ENCODE measurements at regions not wholly inside any gene's neighbourhood (a gene's known extent, or its start where the extent isn't known, plus 50 kb on each side); places are given as distances from the start of the nearest gene placed in this dataset.
"Not testable (repeated sequence)": the region's sequence is repeated elsewhere in the genome, so short reads cannot be mapped to it uniquely, and the experiment has no call there.

DNA sequence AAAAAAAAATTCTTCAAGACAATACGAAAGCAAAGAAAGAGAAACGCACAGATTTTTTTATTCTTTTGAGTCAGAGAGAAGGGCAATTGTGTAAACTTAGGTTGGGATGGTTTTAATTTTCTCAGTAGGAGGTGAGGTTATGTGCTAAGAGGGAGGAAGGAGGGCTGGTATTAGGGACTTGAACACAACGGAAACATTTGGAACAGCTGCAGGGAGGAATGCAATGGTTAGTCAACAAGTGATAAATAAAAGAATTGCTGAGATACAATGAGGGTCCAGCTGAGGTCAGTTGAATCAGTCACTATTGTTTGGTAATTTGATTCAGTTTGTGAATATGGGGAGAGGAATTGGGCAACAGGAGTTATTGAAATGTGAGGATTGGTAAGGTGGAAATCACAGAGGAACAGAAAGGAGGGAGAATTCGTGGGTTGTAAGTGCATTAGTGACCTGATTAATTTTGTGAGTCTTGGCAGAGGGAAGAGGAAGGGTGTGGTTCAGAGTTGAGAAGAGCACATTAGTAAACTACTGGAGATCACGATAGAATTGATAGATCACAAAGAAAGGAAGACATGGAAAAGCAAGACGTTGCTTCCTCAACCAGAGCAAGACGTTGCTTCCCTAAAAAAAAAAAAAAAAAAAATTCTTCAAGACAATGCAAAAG, 499.5 kb upstream of the SPRY2 start:
- no peak for DNase-seq

DNA sequence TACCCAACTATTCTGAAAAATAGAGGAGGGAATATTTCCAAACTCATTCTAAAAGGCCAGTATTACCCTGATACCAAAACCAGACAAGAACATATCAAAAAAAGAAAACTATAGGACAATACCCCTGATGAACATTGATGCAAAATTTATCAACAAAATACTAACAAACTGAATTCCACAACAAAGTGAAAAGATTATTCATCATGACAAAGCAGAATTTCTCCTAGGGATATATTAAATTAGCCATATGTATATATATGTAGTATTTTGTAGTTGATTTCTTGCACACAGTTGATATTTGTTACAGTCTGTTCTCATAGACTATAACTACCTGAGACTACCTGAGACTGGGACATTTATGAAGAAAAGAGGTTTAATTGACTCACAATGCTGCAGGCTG, 495.0 kb upstream of the SPRY2 start:
- no peak for DNase-seq

DNA sequence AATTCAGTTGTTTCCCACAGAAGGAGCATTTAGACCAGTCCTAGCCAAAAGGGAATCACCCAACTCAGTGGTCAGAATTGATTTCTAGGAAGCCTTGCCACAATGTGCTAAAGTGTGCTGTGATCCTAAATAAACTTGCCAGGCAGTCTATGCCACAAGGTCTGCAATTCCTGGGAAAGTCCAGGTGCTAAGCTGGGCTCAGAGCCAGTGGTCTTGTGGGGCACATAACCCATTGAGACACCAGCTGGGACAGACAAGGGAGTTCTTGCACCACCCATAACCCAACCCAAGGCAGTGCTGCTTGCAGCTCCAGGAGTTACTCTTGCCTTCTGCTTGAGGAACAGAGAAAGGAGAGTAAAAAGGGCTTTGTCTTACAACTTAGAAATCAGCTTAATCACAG, 489.5 kb upstream of the SPRY2 start:
- DNase-seq, result no peak

DNA sequence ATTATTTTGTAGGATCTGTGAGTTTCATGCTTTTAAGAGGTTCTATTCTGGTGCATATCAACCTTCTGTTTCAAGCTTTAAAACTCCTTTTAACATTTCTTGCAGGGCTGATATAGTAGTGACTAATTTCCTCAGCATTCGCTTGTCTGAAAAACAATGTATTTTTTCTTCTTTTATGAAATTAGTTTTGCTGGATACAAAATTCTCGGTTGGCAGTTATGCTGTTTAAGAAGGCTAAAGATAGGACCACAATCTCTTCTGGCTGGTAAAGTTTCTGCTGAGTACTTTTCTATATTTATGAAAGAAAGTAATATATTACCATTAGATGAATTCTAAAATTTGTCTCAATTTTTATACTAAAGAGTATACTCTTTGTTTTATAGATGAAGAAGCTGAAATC, 487.8 kb upstream of the SPRY2 start:
- no peak for DNase-seq

DNA sequence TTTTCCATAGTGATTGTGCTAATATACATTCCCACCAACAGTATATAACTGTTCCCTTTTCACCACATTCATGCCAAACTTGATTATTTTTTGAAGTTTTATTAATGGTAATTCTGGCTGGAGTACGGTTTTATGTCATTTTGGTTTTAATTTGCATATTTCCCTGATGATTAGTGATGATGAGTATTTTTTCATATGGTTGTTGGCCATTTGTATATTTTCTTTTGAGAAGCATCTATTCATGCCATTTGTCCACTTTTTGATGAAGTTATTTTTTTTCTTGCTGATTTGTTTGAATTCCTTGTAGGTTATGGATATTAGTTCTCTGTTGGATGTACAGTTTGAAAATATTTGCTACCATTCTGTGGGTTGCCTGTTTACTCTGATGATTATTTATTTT, 484.4 kb upstream of the SPRY2 start:
- no peak for DNase-seq

DNA sequence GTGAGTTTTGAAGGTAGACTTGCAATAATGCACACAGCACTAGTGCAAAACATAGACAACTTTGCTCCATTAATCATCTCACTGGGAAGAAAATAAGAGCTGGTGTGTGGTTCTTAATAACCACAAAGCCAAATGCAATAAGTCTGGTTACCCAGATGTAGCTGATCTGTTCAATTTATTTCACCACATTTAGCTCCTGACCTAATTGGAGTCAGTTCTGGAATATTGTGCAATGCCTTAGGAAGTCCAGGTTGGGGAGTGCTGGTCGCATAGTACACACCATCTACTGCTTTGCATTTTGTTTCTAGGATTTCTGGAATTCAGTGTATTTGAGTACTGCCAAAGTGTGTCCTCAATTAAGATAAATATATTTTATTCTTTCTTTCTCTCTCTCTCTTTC, 483.3 kb upstream of the SPRY2 start:
- no peak for DNase-seq

DNA sequence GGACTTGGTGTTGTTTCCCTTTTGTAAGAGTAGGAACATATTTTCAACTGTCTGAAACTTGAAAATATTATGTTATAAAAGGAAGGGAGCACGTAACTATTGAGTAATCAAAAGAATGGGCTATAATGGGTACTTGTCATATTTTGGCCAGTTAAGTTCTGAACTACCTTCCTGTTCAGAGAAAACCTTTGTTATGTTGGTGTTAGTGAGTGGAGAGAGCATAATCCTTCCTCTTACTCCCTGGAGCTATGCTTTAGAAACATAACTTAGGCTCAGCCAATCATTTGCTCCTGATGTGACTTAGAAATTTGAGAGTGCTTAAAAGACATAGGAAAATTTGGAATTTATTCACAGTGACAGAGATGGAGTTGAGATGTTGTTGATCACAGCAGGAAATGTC, 482.5 kb upstream of the SPRY2 start:
- DNase-seq, result no peak

DNA sequence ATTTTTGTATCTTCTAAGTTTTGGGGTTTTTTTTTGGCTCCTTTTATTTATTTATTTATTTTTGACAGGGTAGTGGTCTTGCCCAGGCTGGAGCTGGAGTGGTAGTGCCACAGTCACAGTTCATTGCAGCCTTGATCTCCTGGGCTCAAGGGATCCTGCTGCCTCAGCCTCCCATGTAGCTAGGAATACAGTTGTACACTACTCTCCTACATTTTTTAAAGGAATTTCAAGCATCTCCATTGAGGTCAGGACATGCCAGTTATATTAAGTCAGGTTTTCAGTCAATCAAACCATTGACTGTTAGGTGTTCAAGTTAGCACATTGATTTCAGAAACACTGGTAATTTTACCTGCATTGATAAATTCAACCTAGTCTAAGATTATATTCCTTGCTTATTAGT, 480.5 kb upstream of the SPRY2 start:
- DNase-seq, result no peak

DNA sequence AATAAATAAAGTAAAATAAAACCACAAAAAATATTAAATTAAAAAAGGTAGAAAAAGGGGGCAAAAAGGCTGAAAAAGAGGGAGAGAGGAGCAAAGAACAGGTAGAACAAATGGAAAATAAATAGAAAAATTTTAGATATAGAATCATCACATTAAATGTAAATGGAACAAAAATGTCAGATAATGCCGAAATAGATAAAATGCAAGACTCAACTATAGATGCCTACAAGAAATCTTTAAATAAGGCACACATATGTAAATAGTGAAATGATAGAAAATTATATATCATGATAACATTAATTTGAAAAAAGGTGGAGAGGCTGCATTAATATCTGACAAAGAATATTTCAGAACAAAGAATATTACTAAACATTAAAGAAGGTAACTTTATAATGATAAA, 477.1 kb upstream of the SPRY2 start:
- DNase-seq, result no peak

DNA sequence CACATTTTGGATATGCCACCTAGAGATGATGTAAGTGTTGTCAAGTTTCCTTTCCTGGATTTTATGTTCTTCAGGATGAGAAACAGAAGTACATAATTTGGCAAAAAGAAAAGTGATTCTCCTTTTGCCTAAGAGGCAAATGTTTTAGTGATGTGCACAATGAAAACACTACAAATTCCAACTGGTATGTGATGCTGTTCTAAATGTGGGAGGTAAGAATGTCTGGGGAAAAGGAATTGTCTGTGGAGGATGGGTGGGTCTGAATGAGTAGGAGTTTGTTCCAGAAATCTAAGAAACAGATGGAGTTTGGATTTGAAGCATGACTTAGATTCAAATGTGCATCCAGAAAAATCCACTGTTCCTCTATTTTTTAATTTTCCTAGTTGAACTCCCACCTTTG, 473.6 kb upstream of the SPRY2 start:
- no peak for DNase-seq

DNA sequence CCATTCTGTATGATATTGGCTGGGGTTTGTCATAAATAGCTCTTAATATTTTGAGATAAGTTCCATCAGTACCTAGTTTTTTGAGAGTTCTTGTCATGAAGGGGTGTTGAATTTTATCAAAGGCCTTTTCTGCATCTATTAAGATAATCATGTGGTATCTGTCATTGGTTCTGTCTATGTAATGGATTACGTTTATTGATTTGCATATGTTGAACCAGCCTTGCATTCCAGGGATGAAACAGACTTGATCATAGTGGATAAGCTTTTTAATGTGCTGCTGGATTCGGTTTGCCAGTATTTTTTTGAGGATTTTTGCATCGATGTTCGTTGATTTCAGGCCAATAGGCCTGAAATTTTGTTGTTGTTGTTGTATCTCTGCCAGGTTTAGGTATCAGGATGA, 469.4 kb upstream of the SPRY2 start:
- not testable (repeated sequence) for DNase-seq

DNA sequence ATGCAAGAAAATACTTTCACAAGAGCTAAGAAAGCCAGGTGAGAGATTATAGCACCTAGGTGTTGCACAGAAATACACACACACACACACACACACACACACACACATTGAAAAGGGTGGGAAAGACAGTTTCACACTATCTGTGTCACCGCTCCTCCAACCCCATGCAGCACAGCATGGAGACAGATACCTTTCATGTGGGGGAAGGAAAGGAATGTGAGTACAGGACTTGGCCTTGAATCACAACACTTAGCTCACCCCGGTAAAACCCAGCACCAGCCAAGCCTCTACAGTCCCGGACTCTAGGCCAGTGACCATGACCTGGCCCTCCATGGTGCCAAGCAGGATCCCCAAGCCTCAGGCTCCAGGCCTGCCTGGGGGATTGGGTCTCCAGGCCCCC, 462.0 kb upstream of the SPRY2 start:
- no peak for DNase-seq

DNA sequence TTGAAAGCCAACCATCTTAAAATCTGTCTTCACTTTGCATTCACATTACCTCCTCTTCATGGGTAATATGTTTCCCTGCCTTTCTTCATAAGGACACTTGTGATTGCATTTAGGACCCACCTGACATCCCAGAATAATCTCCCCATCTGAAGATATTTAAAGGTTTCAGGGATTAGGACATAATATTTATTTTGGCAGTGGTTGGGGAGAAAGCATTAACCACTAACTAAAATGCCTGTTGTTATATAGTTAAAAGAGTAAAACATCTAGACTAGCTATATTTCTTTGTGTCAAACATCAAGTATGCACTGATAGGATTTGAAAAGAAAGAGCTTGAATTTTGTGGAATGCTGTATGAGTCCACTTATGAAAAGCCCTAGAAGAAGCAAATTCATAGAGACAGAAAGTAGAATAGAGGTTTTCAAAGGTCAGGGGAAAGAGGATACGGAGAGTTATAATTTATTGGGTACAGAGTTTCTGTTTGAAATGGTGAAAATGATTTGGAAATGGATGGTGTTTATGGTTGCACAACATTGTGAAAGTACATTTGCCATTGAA, 457.7 kb upstream of the SPRY2 start:
- no peak for DNase-seq

DNA sequence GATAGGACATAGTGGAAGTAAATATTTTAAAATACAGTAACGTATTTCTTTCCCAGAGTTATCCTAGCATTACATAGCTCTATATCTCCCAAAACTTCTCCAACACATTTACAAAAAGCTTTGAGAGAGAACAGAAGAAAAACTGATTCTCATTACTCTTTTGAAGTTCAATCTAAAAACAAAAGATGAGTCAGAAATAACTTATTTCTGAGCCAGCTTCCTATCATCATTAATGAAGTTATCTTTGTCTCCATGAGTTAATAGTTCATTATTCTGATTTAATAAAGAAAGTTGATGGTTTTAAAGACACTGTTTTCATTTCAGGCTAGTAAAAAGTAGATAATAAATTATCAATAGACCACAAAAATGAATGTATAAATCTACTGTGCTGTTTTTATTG, 446.7 kb upstream of the SPRY2 start:
- DNase-seq, result no peak

DNA sequence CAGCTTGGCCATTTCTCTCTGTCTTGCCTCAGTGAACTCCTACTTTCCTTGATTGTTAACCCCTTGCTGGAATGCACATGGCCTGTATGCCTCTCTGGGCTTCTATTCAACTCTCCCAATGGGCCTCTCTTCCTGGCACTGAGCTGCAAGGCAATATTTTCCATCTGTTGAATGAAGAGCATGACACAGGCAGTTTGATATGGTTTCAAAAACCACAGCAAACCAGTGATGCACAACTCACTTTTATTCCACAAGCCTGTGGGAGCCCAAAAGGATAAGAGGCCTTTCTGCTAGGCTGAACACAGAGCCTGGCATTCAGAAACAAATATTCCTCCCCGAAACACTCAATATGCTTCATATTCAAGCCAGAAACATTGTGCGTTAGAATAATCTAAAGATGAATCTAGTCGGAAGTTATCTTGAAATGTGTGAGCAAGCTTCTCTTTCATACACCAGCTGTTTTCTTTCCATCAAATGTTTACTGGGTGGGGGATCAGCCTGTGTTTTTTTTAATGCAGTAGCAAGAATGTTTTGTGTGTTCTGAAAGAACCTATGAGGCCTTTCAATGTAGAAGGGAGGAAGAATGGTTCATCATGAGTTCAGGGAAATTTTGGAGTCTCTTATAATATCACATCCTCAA, 443.1 kb upstream of the SPRY2 start:
- no peak for DNase-seq

DNA sequence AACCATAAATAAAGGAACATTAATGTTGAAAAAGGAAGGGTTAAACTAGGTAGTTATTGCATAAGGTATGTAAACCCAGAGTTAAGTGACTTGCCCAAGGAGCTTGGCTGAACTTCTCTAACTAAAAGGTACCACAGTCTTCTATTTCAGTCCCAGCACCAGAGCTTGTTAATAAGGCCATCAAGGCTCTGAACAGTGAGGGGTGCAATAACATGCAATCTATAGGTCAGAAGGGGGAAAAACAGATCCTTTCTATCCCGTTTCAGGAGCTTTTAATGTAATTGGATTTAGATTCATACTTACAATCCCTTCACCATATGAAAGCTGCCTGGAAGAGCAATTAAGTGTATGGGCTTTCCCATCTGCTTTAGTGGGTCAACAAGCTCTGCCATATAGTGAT, 441.5 kb upstream of the SPRY2 start:
- no peak for DNase-seq

DNA sequence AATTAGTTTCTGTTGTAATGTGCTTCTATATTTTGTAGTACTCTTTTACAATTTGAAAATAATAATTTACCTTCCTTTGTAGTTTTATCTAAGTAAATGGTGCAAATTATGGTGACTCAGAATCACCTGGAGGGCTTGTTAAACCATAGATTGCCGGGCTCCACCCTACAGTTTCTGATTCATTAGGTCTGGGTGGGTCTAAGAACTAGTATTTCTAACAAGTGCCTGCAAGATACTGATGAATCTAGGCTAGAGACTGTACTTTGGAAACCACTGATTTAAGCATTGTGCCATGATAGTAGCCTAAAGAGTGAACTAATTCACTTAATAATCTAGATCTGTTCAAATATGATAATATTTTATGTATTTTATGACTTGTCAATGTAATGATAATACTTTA, 437.4 kb upstream of the SPRY2 start:
- DNase-seq, result no peak

DNA sequence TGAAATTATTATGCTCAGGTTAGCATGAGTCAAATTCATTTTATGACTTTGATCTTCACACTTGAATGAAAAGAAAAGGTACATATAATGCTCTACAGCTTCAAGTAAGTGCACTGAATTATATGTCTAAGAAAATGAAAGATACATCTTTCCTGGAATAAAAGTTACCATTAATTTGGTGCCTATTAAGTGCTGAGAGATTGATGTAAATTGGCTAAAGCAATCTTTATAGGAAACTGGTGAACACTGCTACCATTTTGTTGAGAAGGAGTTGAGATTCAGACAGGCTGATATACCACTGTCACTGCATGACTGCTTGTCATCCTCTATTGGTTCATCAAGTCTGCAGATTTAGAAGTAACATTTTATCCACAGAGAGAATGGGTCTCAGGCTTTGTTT, 416.8 kb upstream of the SPRY2 start:
- DNase-seq, result no peak

DNA sequence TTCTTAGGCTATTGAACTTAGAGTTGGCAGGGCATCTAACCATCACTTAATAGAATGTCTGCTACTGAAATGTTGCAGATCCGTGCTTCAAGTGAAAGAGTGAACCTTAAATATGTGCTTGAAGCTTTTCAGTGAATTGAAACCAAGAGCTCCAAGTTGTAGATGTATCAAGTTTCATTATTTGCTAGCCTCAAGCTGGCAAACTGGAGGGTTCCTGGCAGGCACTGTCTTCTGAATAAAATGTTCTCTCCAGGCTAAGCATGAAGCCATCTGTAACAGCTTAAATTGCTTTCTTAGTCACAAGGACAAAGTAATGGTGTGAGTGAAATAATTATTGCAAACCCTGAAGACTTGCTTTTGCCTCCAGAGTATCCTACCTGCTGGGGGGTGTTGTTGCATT, 415.0 kb upstream of the SPRY2 start:
- DNase-seq, result peak; percentile 35

DNA sequence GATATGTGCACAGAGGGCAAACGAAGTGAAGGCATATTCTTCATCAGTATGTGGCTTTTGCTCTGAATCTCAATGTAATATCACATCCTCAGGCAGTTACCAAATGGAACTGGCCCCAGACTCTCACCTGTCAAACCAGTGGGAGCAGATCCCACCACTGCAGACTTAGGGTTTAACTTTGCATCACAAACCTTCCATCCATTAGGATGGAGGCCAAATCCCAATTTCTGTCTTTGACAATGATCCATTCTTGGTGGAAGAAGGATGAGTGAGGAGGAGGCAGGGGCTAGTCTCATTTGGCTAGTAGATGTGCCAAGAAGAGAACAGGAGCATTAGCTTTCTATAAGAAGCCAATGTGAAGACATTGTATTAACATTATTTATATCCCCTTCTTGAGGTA, 413.5 kb upstream of the SPRY2 start:
- no peak for DNase-seq

DNA sequence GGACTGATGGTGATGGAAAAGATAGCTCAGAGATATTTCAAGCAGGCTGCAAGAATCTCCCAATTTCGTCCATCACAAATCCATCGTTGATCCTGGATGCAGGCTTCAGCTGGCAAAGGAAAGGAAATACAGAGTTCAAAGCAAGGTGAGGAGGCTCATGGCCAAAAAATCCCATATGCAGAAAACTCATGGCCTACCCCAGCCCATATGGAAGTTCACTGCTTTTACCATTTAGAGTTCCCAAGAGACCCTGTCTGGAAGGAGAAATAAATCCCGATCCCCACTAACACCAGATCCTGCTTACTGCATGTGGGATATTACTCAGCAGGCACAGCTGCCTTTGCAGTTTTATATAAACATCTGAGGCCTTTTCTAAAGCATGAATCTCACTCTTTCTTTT, 412.9 kb upstream of the SPRY2 start:
- no peak for DNase-seq

DNA sequence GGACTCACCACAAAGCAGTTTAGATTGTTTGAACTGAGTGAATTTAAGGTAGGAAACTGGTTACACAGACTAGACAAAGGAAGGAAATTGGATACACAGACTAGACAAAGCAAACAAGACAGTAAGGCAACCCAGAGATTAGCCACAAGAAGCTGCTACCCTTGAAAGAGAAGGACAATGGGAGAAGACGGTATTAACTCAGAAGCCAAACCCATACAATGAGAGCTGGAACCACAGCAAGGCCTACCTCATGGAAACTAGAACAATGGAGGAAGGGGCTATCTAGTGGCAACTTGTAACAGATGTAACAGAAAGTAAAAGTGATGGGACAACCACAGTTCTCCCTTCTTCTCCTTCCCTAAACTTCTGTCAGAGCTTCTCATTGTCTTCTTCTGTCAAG, 410.9 kb upstream of the SPRY2 start:
- DNase-seq, result no peak

DNA sequence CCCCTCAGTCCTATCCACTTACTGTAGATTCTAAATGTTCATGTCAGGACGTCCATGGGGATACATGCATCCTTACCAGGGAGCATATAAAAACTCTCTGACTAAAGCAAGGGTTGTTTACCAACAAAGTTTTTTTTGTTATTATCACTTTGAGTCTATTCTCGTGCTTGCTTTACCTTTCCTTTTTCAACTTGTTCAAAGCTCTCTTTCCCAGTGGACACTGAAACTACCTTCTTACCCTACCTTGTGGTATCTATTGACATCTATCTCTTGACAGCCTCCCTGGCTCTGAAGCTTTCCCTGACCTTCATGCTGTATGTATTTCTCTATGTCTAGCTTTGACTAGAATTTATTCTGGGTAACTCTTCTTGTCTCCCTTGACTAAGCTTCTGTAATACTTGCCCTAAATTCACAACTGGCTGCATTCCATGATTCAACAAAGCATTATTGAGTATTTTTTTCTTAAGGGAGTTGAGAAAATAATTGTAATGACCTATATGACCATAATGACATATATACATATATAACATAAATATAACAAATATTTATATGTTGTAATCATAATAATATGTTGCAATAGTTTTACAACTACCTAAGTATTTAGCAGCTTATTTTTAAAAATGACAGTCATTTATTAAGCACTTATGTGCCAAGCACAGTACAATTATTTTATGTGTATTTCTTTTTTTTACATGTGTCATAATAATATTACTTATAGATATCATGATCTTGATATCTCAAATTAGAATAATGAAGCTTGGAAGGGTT, 403.4 kb upstream of the SPRY2 start:
- DNase-seq, result no peak

DNA sequence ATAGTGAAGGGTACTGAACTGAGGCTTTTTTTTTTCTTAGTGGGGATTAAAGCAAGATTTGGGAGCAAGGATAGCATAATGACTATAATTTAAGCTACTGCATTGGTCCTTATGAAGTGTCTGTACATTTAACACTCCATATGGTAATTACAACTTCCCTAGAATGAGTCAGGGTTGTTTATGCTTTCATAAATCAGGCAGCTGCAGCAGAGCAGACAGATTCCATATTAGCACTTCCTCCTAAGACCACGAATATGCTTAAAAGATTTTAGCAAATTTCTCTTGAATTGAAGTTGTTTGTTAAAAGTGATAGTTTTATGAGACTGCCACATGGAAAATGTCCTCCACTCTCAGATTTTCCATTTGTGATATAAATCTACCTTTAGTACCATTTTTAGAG, 401.1 kb upstream of the SPRY2 start:
- peak; percentile 17 for DNase-seq

Data from NCI-H1105 treated with DMSO at 0.1 percent for 48 hours (cell line).